Activated CD8-positive, alpha-beta memory T cell treated with anti-CD3 and anti-CD28 coated beads for 36 hours (primary cell): ENCODE measurements at regions not wholly inside any gene's neighbourhood (a gene's known extent, or its start where the extent isn't known, plus 50 kb on each side); places are given as distances from the start of the nearest gene placed in this dataset.
"Not testable (repeated sequence)": the region's sequence is repeated elsewhere in the genome, so short reads cannot be mapped to it uniquely, and the experiment has no call there.

Source experiments
- CTCF ChIA-PET: fragments of 350-600 bp; sonication (Branson Sonifier 250); formaldehyde crosslinking; loops from one replicate; lab custom pipeline; 2021; ENCODE audit warnings: antibody characterized with exemption; lab: Charles Lee
- POLR2A ChIA-PET: fragments of 350-600 bp; sonication (Branson Sonifier 250); formaldehyde crosslinking; loops from one replicate; lab custom pipeline; 2021; ENCODE audit warnings: antibody characterized with exemption; lab: Charles Lee

DNA sequence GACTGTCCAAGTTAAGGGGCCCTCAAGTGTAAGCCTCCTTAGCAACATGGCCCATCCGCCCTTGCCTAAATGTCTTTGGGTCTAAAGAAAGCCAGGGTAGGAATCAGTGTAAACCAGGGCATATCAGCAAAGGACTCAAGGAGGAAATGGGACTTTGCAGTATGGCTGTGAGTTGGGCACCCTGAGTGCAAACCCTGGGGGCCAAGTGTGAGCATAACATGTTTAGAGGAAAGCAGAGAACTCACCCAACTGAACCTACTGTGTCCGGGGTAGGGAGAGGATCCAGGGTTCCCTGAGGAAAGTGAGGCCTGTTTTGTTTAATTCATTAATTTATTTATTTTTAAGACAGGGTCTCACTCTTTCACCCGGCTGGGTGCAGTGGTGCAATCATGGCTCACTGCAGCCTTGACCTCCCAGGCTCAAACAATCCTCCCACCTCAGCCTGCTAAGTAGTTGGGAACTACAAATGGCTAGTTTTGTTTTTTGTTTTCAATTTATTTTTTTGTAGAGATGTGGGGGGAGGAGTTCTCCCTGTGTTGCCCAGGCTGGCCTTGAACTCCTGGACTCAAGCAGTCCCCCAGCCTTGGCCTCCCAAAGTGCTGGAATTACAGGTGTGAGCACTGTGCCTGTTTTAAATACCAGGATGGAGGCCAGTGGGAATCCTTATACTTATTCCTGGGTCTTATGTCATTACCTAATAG is 51.0 kb upstream of the ACTR3 start:
- ChIA-PET POLR2A (no interaction called here), CTCF (no interaction called here)

DNA sequence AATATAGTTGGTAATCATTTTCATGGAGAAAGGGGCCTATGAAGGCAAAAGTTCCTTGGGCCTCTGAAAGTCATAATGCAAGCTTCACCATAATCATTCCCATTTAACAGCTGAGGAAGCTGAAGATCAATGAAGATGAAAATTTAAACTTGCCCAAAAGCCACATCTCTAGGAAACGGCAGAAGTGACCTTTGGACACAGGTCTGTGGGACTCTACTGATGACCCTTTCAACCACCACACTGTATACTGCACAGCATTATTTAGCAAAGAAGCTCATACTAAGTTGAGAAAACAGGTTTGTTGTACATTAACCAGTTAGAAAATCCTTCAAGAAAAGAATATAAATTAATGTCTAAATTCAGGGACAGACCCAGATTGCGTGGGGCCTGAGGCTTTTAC is 51.6 kb upstream of the ACTR3 start:
- ChIA-PET POLR2A (no interaction called here), CTCF (no interaction called here)

DNA sequence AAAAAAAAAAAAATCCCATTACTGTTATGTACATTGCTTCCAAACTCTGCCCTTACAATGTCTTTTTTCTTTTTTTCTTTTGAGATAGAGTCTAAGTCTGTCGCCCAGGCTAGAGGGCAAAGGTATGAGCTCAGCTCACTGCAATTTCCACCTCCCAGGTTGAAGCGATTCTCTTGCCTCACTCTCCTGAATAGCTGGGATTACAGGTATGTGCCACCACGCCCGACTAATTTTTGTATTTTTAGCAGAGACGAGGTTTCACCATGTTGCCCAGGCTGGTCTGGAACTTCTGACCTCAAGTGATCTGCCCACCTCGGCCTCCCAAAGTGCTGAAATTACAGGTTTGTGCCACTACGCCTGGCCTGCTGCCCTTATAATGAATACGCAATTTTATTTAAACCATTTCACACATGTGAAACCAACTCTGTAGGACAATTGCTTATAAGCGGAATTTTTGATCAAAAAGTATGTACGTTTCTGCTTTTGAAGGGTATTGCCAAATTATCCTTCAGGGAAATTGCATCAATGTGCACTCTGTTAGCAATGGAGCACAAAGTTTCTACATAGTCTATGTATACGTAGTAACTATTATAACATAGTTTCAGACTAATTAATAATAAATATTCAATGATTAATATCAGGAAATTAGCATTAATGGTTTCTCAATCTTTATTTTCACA is 55.7 kb upstream of the ACTR3 start:
- POLR2A ChIA-PET, result no interaction called here
- CTCF ChIA-PET, result no interaction called here

DNA sequence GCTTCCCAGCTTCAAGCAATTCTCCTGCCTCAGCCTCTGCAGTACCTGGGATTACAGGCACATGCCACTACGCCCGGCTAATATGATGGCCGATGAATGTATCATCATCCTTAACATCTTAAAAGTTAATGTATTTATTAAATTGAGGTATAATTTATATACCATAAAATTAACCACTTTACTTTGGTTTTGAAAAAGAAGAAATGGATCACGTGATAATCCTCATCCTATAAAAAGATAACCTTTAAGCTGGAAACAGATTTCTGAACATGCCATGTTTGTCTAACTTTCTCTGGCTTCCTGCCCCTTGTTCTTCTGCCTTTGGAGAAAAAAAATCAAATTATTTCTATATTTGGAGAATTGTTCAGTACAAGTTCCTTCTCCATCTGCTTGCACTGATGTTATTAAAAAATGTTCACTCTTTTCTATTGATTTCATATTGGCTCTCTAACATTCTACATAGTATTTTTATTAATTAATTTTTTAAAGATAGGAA is 57.0 kb upstream of the ACTR3 start:
- ChIA-PET CTCF (no interaction called here), POLR2A (no interaction called here)

DNA sequence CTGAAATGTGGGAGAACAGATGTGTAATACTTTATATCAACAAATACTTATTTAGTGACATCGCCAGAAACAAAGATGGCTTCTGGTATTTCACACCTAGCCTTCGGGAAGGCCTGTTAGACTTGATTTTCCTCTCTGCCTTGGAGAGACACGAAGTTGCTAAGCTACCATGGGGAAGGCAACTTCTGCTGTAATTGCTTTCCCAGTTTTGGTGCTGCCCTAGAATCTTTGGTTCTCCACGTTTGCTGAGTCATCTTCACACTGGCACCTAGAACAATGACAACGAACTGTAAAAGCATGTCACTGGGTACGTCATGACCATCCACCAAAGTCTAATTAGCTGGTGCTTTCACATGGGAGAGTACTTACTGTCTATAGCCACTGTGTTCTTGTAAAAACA is 58.7 kb upstream of the ACTR3 start:
- CTCF ChIA-PET, result interaction anchor here (1.1 kb wide), 1 partner anchor 12 kb away, joined by 3 read pairs; no protein-coding TSS in a partner anchor
- POLR2A ChIA-PET, result interaction anchor here (0.6 kb wide), 1 partner anchor 78 kb away, joined by 3 read pairs; no protein-coding TSS in a partner anchor

DNA sequence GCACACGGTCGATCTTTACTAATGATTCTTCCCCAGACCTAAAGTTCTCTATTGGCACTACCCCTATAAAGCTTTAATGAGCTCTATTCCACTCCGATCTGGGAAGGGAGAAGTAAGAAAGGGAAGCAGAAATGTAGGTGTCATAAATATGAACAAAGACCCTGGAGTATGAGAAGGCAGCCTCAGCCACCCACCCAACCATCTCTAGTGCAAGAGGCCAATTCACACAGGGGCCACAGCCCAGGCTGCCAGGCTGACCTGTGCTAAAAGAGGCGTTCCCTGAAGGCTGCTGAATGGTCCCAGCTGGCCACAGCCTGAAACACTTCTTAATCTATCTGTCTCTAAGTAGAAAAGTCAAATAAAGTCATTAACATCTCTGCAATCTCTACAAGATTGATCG is 60.1 kb upstream of the ACTR3 start:
- CTCF ChIA-PET, result no interaction called here
- POLR2A ChIA-PET, result no interaction called here

DNA sequence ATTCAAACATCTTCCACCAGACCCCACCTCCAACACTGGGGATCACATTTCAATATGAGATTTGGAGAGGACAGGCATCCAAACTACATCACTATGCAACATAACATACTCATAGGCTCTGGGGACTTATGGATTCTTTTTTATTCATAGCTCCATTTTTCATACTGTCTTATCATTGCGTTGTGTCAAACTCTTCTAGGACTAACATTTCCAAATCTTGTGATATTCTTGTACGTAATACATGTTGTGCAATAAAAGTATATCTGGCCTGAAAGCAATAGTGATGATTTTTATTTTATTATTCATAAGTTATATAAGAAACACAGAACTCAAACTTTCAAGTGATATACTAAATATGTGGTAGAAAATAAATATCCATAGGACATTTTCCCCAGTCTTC is 60.6 kb upstream of the ACTR3 start:
- ChIA-PET CTCF (no interaction called here), POLR2A (no interaction called here)

DNA sequence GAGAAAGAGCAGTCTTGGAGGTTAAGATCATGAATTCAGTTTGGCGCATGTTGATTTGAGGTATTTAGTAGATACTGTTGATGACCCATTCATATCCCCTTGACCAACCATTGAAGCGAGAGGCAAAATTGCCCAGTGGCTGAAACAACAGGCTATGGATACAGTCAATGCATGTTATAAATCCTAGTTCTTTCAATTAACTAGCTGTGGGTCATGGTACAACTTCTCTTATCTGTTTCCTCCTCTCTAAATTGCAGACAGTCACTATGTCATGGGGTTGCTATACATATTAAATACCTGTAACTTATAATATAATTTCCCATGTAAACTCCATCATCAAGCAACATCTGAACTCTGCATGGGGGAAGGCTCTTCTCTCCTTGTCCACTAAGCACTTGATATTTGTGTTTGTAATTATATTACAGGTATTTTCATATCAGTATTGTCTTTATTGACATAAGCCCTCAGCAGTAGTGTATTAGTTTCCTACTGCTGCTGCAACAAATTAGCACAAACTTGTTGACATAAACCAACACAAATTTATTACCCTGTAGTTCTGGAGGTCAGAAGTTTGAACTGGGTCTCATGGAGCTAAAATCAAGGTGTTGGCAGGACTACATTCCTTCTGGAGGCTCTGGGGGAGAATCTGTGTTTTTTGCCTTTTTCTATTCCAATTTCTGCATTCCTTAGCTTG is 61.7 kb upstream of the ACTR3 start:
- CTCF ChIA-PET, result no interaction called here

DNA sequence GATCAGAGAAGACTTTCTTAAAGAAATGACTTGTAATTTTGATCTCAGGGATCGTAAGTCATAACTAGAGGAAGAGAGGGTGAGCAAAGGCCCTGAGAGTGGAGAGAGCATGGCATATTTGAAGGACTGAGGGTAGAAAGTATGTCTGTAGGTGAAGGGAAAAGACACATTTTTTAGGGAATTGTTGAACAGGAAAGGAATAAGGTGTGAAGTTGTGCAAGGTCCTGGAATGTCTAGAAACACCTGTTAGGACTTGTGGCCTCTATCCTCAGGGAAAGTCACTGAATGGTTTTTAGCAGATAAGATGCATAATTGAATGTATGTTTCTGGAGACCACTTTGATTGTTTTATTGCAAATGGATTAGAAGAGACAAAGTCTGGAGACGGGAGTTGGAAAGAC is 62.5 kb upstream of the ACTR3 start:
- CTCF ChIA-PET, result no interaction called here
- POLR2A ChIA-PET, result no interaction called here

More for the DNA sequence above, 61.7 kb upstream of the ACTR3 start:
- POLR2A ChIA-PET, result no interaction called here

DNA sequence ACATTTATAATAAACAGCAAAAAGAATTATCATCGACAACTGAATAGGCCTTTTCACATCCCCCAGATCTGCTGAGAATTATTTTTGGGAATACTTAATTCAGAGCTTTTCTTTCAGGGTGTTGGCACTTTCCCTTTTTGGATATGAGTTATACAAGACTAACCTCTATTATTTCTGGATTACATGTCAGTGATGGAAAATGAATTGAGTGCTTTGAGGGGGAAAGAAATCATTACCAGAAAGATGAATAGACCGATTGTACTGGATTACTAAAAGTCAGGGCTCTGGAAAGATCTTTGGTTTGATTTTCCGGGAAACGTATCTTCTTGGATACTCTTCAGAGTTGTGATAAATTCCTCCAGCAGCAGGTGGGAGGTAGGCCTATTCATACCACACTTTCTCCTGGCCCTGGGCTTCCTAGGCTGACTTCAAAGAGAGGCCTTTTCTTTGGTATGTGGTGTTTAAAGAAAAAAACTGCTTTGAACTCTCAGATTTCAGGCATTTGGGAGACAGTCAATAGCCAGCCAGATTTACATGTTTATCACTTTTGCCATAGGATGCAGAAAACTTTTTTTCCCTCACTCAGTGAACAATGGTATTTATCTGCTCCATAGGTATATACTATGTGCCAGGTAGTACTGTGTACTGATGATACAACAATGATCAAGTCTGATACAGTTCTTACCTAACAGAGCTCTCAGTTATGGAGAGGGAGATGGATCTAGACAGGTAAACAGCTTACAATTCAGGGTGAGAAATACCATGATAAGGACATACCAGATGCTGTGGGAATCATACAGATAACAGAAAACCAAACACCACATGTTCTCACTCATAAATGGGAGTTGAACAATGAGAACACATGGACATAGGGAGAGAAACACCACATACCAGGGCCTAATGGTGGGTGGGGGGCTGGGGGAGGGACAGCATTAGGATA is 63.3 kb upstream of the ACTR3 start:
- CTCF ChIA-PET, result no interaction called here
- POLR2A ChIA-PET, result no interaction called here

DNA sequence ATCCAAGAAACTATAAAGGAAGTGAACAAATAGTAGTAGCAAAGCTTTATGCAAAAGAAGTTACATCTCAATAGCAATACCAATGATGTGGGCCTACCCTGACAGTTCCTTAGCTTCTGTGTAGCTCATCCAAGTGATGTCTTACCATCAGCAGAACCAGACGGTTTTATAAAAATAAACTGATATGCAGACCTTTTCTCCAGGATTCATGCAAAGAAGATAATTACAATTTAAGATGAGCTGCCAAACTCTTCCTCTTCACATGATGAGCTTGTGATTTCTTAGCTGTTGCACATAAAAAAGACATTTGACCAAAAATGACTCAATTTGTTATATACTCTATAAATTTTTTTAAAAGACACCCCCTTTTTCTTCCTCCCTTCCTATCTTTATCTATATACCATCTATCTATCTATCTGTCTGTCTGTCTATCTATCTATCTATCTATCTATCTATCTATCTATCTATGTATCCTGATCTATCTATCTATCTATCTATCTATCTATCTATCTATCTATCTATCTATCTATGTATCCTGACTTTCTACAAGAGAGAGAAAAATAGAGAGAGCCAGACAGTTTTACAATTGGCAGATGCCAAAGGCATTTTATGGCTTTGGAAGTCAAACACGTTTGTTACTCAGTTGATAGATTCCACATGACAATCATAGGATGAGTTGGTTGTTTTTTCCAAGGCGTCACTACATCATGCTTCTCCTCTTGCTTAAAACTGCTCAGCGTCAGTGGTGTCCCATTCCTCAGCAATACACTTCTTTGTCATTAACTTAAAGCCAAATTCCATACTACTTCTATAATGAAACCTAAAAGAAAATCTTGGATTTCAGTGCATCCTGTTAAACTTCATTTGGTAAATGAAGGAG is 65.9 kb upstream of the ACTR3 start:
- ChIA-PET CTCF (no interaction called here), POLR2A (no interaction called here)

DNA sequence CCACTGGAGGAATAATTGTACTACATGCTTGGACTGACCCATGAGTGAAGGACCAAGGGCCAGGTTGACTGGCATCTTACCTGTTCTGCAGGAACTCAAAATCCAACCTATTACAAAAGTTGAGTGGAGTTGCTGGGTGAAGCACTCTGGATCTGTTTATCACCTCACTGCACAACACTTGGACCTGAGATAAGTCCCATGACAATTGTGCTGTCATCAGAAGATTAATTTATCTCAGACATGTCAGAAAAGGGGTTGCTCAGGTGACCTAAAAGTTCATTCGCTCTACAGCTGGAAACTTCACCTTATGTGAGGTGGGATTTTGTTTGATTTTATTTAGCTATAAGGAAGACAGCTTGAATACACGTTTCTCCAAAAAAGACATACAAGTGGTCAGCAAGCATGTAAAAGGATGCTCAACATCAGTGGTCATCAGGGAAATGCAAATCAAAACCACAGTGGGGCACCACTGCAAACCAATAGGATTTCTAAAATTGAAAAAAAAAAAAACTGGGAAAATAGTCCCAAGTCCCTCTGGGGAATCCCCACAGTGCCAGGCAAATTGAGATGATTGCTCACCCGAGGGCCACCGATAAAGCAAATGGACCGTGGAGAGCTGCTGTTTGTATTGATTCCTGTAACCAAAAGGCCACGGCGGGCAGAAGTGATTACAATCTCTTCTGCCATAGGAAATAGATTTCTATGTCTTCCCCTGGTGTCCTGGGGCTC is 65.8 kb upstream of the SLC35F5 start:
- ChIA-PET POLR2A (interaction anchor here (0.6 kb wide), 1 partner anchor 43 kb away, joined by 3 read pairs; no protein-coding TSS in a partner anchor), CTCF (interaction anchor here (0.6 to 1.3 kb wide), 2 partner anchors 9 to 29 kb away, joined by 3 to 4 read pairs; no protein-coding TSS in a partner anchor)

DNA sequence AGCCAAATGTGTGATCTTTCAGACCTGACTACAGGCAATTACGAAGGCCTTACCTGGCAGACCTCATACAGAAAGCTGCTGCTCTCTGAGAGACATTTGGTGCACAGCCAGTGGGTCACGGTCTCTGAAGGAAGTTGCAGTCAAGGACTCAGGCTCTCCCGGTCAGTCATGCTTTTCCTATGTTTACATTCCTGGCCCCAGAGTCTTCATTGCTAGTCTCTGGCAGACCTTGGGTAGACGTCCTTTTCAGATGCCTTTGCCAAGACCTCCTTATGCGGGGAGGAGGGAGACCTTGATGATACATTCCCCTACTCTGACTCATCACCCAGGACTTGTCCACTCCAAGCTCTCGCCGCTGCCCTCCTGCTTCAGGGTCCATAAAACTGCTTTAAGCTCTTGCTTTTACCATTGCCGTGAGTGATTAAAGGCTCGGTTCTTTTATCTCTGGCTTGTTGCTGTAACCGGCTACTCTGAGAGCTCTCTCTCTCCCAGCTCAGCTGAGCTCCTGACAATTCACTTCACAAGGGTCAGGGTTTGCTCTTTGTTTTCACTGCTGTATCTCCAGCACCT is 62.0 kb upstream of the SLC35F5 start:
- CTCF ChIA-PET, result interaction anchor here (1.6 kb wide), 1 partner anchor 13 kb away, joined by 3 read pairs; no protein-coding TSS in a partner anchor
- POLR2A ChIA-PET, result no interaction called here

DNA sequence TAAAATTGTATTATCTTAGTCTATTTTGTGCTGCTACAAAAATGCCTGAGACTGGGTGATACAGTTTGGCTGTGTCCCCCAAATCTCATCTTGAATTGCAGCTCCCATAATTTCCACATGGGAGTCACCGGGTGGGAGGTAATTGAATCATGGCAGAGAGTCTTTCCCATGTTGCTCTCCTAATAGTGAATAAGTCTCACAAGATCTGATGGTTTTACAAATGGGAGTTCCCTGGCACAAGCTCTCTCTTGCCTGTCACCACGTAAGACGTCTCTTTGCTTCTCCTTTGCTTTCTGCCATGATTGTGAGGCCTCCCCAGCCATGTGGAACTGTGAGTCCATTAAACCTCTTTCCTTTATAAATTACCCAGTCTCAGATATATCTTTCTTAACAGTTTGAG is 57.0 kb upstream of the SLC35F5 start:
- POLR2A ChIA-PET, result not testable (repeated sequence)

DNA sequence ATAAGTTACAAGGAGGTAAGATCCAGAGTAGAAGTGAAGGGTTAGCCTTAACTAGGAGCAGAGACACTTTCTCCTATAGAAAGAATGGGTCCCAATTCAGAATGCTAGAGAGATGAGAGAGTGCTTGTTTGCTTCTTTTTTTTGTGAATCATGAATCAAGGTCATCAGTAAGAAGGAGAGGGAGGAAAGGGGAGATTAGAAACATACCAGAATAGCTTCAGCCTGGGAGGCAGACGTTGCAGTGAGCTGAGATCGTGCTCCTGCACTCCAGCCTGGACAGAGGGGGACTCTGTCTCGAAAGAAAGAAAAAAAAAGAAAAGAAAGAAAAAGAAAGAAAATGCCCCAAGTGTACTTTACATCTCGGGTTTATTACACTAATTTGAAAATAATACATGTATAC is 55.8 kb upstream of the SLC35F5 start:
- ChIA-PET POLR2A (no interaction called here), CTCF (no interaction called here)

More for the DNA sequence above, 57.0 kb upstream of the SLC35F5 start:
- CTCF ChIA-PET, result interaction anchor here (1.4 kb wide), 1 partner anchor 8 kb away, joined by 3 read pairs; no protein-coding TSS in a partner anchor

DNA sequence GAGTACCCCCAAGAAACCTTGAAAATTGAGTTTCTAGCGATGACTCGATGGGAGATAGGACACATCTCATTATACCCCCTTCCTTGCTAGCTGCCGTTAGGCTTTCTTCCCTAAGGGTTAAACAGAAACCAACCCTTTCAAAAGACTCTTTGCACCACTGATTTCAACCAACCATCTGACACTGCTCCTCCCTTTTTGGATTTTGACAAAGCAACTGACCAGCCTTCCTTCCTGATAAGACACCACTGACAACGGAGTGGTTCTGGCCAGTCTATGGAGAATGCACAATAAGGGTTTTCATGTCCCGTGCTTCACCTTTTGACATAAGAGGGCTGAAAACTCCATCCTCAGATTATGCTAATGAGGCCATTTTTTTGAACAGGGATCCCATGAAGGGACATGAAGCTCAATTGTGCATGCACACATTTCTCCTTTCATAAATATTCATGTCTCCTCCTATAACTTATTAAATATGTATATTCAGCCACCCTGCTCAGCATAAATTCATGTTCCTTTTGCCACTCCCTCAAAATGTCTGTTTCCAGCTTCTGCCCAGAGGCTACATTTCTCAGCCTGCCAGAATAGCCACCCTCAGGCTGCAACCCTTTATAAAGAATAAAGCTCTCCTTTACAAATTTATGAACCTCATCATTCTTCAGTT is 52.8 kb upstream of the SLC35F5 start:
- ChIA-PET CTCF (no interaction called here), POLR2A (no interaction called here)

DNA sequence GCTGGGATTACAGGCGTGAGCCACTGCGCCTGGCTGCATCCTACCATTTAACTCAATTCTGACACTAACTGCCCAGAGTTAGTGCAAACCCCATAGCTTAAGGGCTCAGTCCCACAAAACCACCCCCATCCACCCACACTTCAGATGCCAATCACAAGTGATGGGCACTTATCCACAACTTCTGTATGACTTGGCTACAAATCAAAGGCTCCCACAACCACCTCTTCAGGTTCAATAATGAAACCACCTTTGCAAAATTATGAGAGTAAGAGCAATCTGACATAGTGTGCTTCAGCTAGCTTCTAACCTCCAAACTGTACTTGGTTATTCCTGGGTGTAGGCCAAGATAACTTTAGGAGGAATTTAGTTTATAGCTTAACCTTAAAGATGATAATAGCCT is 51.3 kb upstream of the SLC35F5 start:
- CTCF ChIA-PET, result no interaction called here
- POLR2A ChIA-PET, result no interaction called here
